ENCODE measurements at regions not wholly inside any gene's neighbourhood (a gene's known extent, or its start where the extent isn't known, plus 50 kb on each side); places are given as distances from the start of the nearest gene placed in this dataset.

- TF ChIP-seq, protein P1, sequence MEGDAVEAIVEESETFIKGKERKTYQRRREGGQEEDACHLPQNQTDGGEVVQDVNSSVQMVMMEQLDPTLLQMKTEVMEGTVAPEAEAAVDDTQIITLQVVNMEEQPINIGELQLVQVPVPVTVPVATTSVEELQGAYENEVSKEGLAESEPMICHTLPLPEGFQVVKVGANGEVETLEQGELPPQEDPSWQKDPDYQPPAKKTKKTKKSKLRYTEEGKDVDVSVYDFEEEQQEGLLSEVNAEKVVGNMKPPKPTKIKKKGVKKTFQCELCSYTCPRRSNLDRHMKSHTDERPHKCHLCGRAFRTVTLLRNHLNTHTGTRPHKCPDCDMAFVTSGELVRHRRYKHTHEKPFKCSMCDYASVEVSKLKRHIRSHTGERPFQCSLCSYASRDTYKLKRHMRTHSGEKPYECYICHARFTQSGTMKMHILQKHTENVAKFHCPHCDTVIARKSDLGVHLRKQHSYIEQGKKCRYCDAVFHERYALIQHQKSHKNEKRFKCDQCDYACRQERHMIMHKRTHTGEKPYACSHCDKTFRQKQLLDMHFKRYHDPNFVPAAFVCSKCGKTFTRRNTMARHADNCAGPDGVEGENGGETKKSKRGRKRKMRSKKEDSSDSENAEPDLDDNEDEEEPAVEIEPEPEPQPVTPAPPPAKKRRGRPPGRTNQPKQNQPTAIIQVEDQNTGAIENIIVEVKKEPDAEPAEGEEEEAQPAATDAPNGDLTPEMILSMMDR (IDR thresholded peaks at IDR 0.05; ENCODE audit: insufficient read depth, low read depth, low read length, missing control alignments), result no peak
- DNase-seq (ENCODE audit: low read depth), result no peak
- H3K4me3 ChIP-seq (ENCODE audit: low read depth, low read length), result no peak overlapping the region
Observed at GRCh38 chr6:41423002-41423401, 87.6 kb downstream of the NCR2 start.

- DNase-seq (ENCODE audit: low read depth), result peak; percentile 78
- TF ChIP-seq, protein P1 (IDR thresholded peaks at IDR 0.05; ENCODE audit: insufficient read depth, low read depth, low read length, missing control alignments), result peak; percentile 81
- H3K4me3 ChIP-seq (ENCODE audit: low read depth, low read length), result no peak overlapping the region
Observed at GRCh38 chr6:41424370-41425058, 89.1 kb downstream of the NCR2 start.

DNA sequence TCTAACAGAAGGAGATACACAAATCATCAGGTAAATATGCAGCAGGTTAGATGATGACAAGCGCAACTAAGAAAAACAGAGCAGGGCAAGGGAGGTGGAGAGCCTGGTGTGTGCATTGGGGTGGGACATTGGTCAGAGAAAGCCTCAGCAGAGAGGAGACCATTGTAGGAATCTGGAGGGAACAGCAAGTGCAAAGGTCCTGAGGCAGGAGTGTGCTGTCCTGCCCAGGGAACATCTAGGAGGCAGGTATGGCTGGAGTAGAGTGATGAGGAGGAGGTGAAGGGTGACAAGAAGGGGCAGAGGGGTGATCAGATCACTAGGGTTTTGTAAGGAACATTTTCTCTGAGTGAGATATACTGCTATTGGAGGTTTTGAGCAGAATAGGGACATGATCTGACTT, 90.1 kb downstream of the NCR2 start:
- no peak overlapping the region for H3K4me3 ChIP-seq (ENCODE audit: low read depth, low read length)
- TF ChIP-seq, protein P1 (IDR thresholded peaks at IDR 0.05; ENCODE audit: insufficient read depth, low read depth, low read length, missing control alignments), result no peak
- DNase-seq (ENCODE audit: low read depth), result no peak

DNA sequence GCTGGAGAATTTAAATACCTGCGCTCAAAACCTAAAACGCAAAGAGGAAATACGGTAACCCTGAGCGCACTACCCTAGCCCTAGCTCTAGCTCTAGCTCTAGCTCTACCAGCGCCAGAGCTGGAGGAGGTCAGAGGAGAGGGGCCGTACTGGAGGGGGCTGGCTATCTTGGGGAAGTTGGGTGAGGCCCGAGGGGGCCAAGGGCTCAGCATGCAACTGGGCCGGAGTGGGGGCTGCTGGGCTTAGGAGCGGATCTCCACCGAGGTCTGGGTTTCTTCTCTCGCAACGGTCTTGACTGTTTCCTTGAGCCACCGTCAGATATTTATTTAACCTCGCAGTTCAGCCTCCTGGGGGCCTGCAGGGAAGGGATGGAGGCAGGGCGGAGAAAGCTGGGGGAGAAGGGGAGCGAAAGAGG, 91.0 kb downstream of the NCR2 start:
- peak; percentile 43 for DNase-seq (ENCODE audit: low read depth)
- H3K4me3 ChIP-seq (ENCODE audit: low read depth, low read length), result no peak overlapping the region
- TF ChIP-seq, protein P1 (IDR thresholded peaks at IDR 0.05; ENCODE audit: insufficient read depth, low read depth, low read length, missing control alignments), result no peak

- DNase-seq (ENCODE audit: low read depth), result no peak
- no peak overlapping the region for H3K4me3 ChIP-seq (ENCODE audit: low read depth, low read length)
Observed at GRCh38 chr6:41426888-41427641, 91.7 kb downstream of the NCR2 start.

GRCh38 chr6:41427642-41428335, 92.4 kb downstream of the NCR2 start:
- no peak overlapping the region; the same call in 1 of the 2 replicates for H3K4me3 ChIP-seq (ENCODE audit: low read depth, low read length)
- TF ChIP-seq, protein P1 (IDR thresholded peaks at IDR 0.05; ENCODE audit: insufficient read depth, low read depth, low read length, missing control alignments), result no peak
- no peak for DNase-seq (ENCODE audit: low read depth)

More at GRCh38 chr6:41426888-41427641, 91.7 kb downstream of the NCR2 start:
- TF ChIP-seq, protein P1 (IDR thresholded peaks at IDR 0.05; ENCODE audit: insufficient read depth, low read depth, low read length, missing control alignments), result no peak
